ENCODE measurements at regions not wholly inside any gene's neighbourhood (a gene's known extent, or its start where the extent isn't known, plus 50 kb on each side); places are given as distances from the start of the nearest gene placed in this dataset.
"Not testable (repeated sequence)": the region's sequence is repeated elsewhere in the genome, so short reads cannot be mapped to it uniquely, and the experiment has no call there.

DNA sequence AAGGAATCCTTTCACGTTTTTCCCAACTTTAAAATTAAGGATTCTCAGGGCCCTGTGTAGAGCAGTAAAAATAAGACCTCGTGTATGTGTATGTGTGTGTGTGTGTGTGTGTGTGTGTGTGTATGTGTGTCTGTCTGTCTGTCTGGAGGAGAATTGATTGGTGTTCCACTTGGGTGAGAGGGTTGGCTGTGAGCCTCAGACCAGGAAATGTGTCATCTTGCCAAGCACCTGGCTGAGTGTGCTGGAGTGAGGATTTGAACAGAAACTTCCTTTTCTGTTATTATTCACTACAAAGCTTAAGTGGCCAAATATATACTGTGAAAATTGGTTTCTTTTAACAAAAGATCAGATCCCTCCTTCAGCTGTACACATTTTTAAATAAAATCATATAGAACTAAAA is 103.6 kb upstream of the NUDT6 start:
- not testable (repeated sequence) for H3K4me2 ChIP-seq (ENCODE audit: low read length, poor library complexity, severe bottlenecking); H3K4me3 ChIP-seq (ENCODE audit: insufficient read depth in 1 of 2, low read depth in 1 of 2, low read length in 2 of 2); H3K27ac ChIP-seq (ENCODE audit: low read length, poor library complexity, severe bottlenecking); H3K27me3 ChIP-seq (ENCODE audit: control insufficient read depth in 1 of 2, insufficient read depth in 1 of 2, low read length in 2 of 2); H2BK5ac ChIP-seq (ENCODE audit: low read depth, low read length, poor library complexity, severe bottlenecking); H3K18ac ChIP-seq (ENCODE audit: low read depth in 1 of 2, low read length in 2 of 2); H2BK15ac ChIP-seq (ENCODE audit: low read depth, poor library complexity, severe bottlenecking); H3K4me1 ChIP-seq (ENCODE audit: control insufficient read depth, insufficient read depth, low read depth, low read length); H2BK120ac ChIP-seq (ENCODE audit: low read depth, low read length); H4K8ac ChIP-seq (ENCODE audit: low read length); H2AK5ac ChIP-seq (ENCODE audit: low read length, severe bottlenecking); H3K9ac ChIP-seq (ENCODE audit: low read length); H3K9me3 ChIP-seq (ENCODE audit: control insufficient read depth, low read length); H3K4ac ChIP-seq (ENCODE audit: low read depth in 1 of 2, low read length in 2 of 2); H2BK12ac ChIP-seq (ENCODE audit: low read length in 2 of 2); H3K23ac ChIP-seq (ENCODE audit: low read length in 2 of 2); H2AFZ ChIP-seq (ENCODE audit: low read depth, low read length); H4K91ac ChIP-seq (ENCODE audit: low read length); H3K79me1 ChIP-seq (replicated peaks; ENCODE audit: low read length, poor library complexity, severe bottlenecking); H3K36me3 ChIP-seq (ENCODE audit: control insufficient read depth in 1 of 2, insufficient read depth in 2 of 2, low read depth in 1 of 2, low read length in 2 of 2)
- peak; percentile 37 for DNase-seq
- WGBS: 51% methylated on average over 2 of the region's 2 CpGs
- H3K14ac ChIP-seq (ENCODE audit: low read length in 2 of 2): peak overlapping the region in 1 of 2 experiments; percentile 60

DNA sequence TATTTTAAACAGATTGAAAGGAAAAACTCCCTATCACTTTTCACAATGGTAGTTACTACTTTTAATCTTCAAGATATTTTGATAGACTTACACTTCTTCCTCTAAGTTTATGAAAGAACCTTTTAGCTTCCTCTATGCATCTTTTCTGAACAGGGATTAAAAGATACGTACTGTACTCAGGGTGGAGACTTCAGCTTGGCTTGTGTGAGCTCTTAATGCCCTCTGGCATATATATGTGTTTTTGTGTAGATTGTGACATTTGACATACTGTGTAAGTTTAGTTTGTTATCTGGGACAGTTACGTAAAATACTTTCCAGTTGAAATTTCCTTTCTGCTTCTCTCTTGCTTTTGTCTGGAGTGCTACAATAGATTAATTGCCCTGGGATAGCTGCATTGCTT is 109.3 kb upstream of the NUDT6 start:
- Histone ChIP-seq H3K14ac (ENCODE audit: low read length in 2 of 2) (no peak overlapping the region), H3K9me3 (ENCODE audit: control insufficient read depth, low read length) (no peaks in the 10 kb centered on the region), H4K91ac (ENCODE audit: low read length) (no peak overlapping the region), H2BK120ac (ENCODE audit: low read depth, low read length) (no peak overlapping the region), H2BK15ac (ENCODE audit: low read depth, poor library complexity, severe bottlenecking) (no peak overlapping the region), H3K27ac (ENCODE audit: low read length, poor library complexity, severe bottlenecking) (no peak overlapping the region), H3K4me1 (ENCODE audit: control insufficient read depth, insufficient read depth, low read depth, low read length) (no peaks in the 10 kb centered on the region), H2AFZ (ENCODE audit: low read depth, low read length) (no peak overlapping the region), H4K8ac (ENCODE audit: low read length) (no peak overlapping the region), H3K4me2 (ENCODE audit: low read length, poor library complexity, severe bottlenecking) (no peak overlapping the region), H2BK12ac (ENCODE audit: low read length in 2 of 2) (no peak overlapping the region), H3K4me3 (ENCODE audit: insufficient read depth in 1 of 2, low read depth in 1 of 2, low read length in 2 of 2) (no peak overlapping the region), H2AK5ac (ENCODE audit: low read length, severe bottlenecking) (no peak overlapping the region), H3K79me1 (replicated peaks; ENCODE audit: low read length, poor library complexity, severe bottlenecking) (peaks cover 3% of the 10 kb centered on the region), H3K27me3 (ENCODE audit: control insufficient read depth in 1 of 2, insufficient read depth in 1 of 2, low read length in 2 of 2) (no peaks in the 10 kb centered on the region), H3K23ac (ENCODE audit: low read length in 2 of 2) (no peak overlapping the region), H3K18ac (ENCODE audit: low read depth in 1 of 2, low read length in 2 of 2) (no peak overlapping the region), H3K36me3 (ENCODE audit: control insufficient read depth in 1 of 2, insufficient read depth in 2 of 2, low read depth in 1 of 2, low read length in 2 of 2) (peaks cover 0 to 9% of the 10 kb centered on the region in 2 experiments), H2BK5ac (ENCODE audit: low read depth, low read length, poor library complexity, severe bottlenecking) (no peak overlapping the region), H3K9ac (ENCODE audit: low read length) (no peak overlapping the region), H3K4ac (ENCODE audit: low read depth in 1 of 2, low read length in 2 of 2) (no peak overlapping the region)
- DNase-seq: peak; percentile 30
- 91% methylated on average over 2 of the region's 2 CpGs for WGBS

DNA sequence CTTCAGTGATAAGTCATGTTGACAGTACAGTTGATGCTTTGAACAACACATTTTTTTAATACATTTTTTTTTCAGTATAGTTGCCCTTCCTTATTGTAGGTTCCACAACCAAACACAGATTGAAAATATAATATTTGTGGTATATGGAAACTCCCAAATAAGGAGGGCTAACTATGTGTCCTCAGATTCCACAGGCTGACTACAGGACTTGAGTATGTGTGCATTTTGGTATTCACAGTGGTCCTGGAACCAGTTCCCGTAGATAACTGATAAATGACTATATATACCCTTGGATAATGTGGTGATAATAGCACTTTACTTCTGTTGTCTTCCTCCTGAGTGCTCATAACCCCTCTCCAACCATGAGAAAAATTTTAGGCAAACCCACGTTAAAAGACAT is 111.6 kb upstream of the NUDT6 start:
- Histone ChIP-seq H2BK5ac (ENCODE audit: low read depth, low read length, poor library complexity, severe bottlenecking) (no peak overlapping the region), H3K14ac (ENCODE audit: low read length in 2 of 2) (no peak overlapping the region), H3K9me3 (ENCODE audit: control insufficient read depth, low read length) (no peaks in the 10 kb centered on the region), H3K27me3 (ENCODE audit: control insufficient read depth in 1 of 2, insufficient read depth in 1 of 2, low read length in 2 of 2) (no peaks in the 10 kb centered on the region), H3K4me1 (ENCODE audit: control insufficient read depth, insufficient read depth, low read depth, low read length) (no peaks in the 10 kb centered on the region), H2AFZ (ENCODE audit: low read depth, low read length) (no peak overlapping the region), H3K4ac (ENCODE audit: low read depth in 1 of 2, low read length in 2 of 2) (no peak overlapping the region), H3K79me1 (replicated peaks; ENCODE audit: low read length, poor library complexity, severe bottlenecking) (peaks cover 3% of the 10 kb centered on the region), H3K18ac (ENCODE audit: low read depth in 1 of 2, low read length in 2 of 2) (no peak overlapping the region), H2BK120ac (ENCODE audit: low read depth, low read length) (no peak overlapping the region), H2AK5ac (ENCODE audit: low read length, severe bottlenecking) (no peak overlapping the region), H4K91ac (ENCODE audit: low read length) (no peak overlapping the region), H3K4me2 (ENCODE audit: low read length, poor library complexity, severe bottlenecking) (no peak overlapping the region), H2BK12ac (ENCODE audit: low read length in 2 of 2) (no peak overlapping the region), H3K9ac (ENCODE audit: low read length) (no peak overlapping the region), H2BK15ac (ENCODE audit: low read depth, poor library complexity, severe bottlenecking) (no peak overlapping the region), H4K8ac (ENCODE audit: low read length) (no peak overlapping the region), H3K23ac (ENCODE audit: low read length in 2 of 2) (no peak overlapping the region), H3K36me3 (ENCODE audit: control insufficient read depth in 1 of 2, insufficient read depth in 2 of 2, low read depth in 1 of 2, low read length in 2 of 2) (no peaks in the 10 kb centered on the region), H3K4me3 (ENCODE audit: insufficient read depth in 1 of 2, low read depth in 1 of 2, low read length in 2 of 2) (no peak overlapping the region), H3K27ac (ENCODE audit: low read length, poor library complexity, severe bottlenecking) (no peak overlapping the region)
- WGBS: 100% methylated on average over 1 of the region's 2 CpGs
- no peak for DNase-seq

DNA sequence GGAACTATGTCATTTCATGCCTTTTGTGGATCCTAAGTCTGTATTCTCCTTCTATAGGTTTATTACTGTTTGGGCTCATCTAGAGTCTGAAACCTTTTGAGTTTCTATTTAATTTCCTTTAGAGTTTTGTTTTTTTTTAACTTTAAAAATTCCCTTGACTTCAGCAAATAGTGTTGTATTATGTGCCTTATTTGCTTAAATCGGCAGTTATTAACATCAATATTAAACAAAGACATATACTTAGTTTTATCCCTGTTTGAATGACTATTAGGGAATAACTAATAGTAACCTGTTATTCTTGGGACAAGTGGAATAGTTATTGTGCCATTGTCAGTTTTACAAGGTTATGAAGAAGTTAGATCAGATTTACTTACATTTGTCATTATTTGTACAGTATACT is 112.8 kb upstream of the NUDT6 start:
- no CpG with 5 or more reads among the region's 1 CpG for WGBS
- no peaks in the 10 kb centered on the region for H3K9me3 ChIP-seq (ENCODE audit: control insufficient read depth, low read length)
- no peaks in the 10 kb centered on the region for H3K79me1 ChIP-seq (replicated peaks; ENCODE audit: low read length, poor library complexity, severe bottlenecking)
- no peak overlapping the region for H3K27ac ChIP-seq (ENCODE audit: low read length, poor library complexity, severe bottlenecking)
- H2BK120ac ChIP-seq (ENCODE audit: low read depth, low read length): no peak overlapping the region
- DNase-seq: no peak
- H3K4me2 ChIP-seq (ENCODE audit: low read length, poor library complexity, severe bottlenecking): no peak overlapping the region
- no peak overlapping the region for H3K4ac ChIP-seq (ENCODE audit: low read depth in 1 of 2, low read length in 2 of 2)
- H3K18ac ChIP-seq (ENCODE audit: low read depth in 1 of 2, low read length in 2 of 2): no peak overlapping the region
- no peaks in the 10 kb centered on the region for H3K4me1 ChIP-seq (ENCODE audit: control insufficient read depth, insufficient read depth, low read depth, low read length)
- H3K9ac ChIP-seq (ENCODE audit: low read length): no peak overlapping the region
- no peak overlapping the region for H2AFZ ChIP-seq (ENCODE audit: low read depth, low read length)
- H3K14ac ChIP-seq (ENCODE audit: low read length in 2 of 2): no peak overlapping the region
- H2BK12ac ChIP-seq (ENCODE audit: low read length in 2 of 2): no peak overlapping the region
- no peak overlapping the region for H4K8ac ChIP-seq (ENCODE audit: low read length)
- H3K36me3 ChIP-seq (ENCODE audit: control insufficient read depth in 1 of 2, insufficient read depth in 2 of 2, low read depth in 1 of 2, low read length in 2 of 2): no peaks in the 10 kb centered on the region
- H3K4me3 ChIP-seq (ENCODE audit: insufficient read depth in 1 of 2, low read depth in 1 of 2, low read length in 2 of 2): no peak overlapping the region
- H4K91ac ChIP-seq (ENCODE audit: low read length): no peak overlapping the region
- no peak overlapping the region for H2BK5ac ChIP-seq (ENCODE audit: low read depth, low read length, poor library complexity, severe bottlenecking)
- no peak overlapping the region for H2AK5ac ChIP-seq (ENCODE audit: low read length, severe bottlenecking)
- H3K23ac ChIP-seq (ENCODE audit: low read length in 2 of 2): no peak overlapping the region
- H3K27me3 ChIP-seq (ENCODE audit: control insufficient read depth in 1 of 2, insufficient read depth in 1 of 2, low read length in 2 of 2): no peaks in the 10 kb centered on the region
- no peak overlapping the region for H2BK15ac ChIP-seq (ENCODE audit: low read depth, poor library complexity, severe bottlenecking)
